NCI-H345 (cell line): ENCODE measurements at regions not wholly inside any gene's neighbourhood (a gene's known extent, or its start where the extent isn't known, plus 50 kb on each side); places are given as distances from the start of the nearest gene placed in this dataset.

Experiments
- DNase-seq: peaks from one replicate; lab custom pipeline; 2025; lab: John Stamatoyannopoulos, UW

DNA sequence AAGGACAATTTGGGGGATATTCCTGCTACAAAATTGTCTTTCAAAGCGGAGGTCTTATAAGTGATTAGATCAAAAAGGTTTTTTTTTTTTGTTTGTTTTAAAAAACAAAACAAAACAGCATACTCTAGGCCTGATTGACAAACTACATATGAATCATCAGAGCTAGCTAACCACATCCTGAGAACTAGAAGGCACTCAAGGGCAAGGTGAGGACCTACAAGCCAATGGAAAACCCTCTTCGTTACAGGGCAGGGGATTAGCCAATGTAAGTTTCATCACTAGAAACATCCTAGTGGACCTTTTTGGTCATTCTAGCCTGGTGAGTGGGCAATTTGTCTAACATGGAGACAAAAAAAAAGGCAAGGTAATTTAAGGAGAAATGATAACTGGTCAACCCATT is 428.6 kb downstream of the RFC3 start:
- no peak for DNase-seq

DNA sequence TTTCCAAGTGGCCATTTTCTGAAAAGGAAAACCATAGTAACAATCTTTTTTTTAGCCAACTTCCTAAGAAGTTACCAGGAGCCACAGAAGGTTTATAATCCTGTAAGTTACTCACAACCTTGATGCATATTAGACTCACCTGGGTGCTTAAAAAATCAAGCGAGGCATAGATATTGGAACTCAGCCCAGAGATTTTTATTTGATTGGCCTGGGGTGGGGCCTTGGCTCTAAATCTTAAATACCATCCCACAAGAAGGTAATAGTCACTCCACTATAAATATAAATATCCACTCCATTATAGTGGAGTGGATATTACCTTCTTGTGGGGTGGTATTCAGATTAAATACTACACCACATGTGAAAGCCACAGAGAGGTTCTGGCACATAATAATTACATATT is 429.6 kb downstream of the RFC3 start:
- DNase-seq, result peak; percentile 24

DNA sequence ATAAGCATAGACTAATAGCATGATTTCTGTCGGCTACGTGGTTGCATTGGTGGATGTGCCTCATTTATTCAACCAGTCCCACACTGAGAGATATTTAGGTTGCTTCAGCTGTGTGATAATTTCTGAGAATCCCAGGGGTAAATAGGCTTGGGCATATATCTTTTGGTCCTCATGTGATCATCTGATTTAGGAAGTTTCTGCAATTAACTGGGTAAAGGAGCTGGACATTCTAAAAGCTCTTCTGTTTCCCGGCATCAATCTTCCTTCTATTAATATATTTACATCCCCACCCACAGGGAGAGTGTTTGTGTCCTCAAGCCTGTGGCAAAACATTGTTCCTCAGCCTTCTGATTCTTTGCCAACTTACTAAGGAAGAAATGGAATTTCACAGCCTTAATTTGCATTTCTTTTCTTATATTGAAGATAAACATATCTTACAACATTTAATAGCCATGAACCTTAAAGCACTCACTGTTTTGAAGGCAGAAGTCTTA is 431.6 kb downstream of the RFC3 start:
- DNase-seq, result no peak

DNA sequence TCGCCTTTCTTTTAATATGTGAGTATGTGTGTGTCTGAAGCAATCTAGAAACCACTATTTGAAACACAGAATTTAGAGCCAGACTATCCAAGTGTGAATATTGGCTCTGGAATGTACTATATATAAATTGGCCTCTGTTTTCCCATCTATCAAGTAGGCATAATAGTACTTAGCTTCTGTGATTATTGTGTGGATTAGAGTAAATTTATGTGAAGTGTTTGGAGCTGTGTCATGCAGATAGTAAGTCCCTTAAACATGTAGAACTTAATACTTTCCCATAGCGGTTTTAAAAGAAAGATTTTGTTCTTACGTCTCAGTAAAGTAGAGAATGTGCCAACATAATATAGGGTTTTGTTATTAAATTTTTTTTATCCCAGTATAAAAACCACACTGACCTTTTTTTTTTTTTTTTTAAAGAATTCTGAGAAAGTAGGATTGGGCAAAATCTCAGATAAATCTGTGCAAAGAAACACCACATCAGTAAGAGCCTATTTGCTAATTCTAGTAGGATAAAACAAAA is 432.3 kb downstream of the RFC3 start:
- DNase-seq, result no peak

DNA sequence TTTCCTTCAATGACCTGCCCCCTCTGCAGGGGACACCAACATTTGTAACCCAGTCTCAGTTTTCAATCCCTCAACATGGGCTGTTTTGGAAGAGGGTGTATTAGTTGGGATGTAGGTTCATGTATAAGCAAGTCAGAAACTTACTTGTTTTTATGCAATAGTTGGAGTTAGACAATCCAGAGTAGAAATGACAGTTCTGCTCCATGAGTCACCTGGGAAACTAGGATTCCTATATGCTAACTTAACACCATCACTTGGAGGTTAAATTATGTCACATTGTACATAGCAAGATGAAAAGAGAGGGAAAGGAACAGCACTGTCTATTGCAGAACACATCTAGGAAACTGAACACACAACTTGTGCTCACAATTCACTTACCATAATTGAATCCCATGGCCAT is 436.4 kb downstream of the RFC3 start:
- DNase-seq, result no peak

DNA sequence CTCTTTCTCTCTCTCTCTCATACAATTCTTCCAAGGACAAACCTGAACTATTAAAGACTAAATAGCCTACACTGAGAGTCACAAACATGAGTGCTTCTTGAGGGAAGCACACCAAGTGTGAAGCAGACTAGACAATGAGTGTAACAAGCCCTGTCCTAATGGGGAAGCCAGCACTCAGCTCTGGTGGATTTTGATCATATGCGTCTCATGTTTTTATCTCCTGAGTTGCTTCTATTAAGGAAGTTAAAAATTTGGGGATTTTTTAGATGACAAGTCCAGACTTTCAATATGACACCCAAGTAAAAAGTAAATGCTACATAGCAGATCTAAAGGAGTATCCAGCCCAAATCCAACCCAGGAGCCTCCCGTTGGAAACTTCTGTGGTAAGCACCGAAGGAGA is 437.8 kb downstream of the RFC3 start:
- DNase-seq, result no peak

DNA sequence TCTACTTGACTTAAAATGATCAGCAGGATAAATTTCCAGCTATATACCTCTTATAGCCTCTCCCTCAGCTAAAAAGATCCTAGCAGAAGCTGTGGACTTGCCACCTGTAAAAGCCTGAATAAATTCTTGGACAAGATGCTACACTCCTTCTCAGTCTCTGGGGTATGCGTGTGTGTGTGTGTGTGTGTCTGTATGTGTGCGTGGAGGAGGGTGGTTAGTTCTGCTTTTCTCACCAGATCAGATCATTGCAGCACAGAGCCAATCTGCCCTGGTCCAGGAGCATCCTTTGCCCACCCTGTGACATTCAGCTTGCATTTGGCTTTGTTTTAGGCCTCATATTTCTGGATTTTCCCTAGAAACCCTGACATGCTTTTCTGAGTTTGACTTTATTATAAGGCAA is 438.3 kb downstream of the RFC3 start:
- no peak for DNase-seq

DNA sequence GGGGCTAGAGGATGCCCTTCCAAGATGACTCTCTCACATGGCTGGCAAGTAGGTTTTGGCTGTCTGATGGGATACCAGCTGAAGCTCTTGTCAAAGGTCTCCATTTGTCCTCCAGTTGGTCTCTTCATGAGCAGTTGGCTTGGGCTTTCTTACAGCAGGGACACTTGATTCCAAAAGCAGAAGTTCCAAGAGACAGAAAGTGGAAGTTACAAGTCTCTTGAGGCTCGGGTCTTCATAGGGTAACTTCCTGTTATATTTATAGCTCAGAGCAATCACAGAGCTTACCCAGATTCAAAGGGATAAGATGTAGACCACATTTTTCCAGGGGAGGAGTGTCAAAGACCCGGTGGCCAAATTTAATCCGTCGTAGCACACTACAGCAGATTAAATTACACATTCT is 440.0 kb downstream of the RFC3 start:
- DNase-seq, result no peak

DNA sequence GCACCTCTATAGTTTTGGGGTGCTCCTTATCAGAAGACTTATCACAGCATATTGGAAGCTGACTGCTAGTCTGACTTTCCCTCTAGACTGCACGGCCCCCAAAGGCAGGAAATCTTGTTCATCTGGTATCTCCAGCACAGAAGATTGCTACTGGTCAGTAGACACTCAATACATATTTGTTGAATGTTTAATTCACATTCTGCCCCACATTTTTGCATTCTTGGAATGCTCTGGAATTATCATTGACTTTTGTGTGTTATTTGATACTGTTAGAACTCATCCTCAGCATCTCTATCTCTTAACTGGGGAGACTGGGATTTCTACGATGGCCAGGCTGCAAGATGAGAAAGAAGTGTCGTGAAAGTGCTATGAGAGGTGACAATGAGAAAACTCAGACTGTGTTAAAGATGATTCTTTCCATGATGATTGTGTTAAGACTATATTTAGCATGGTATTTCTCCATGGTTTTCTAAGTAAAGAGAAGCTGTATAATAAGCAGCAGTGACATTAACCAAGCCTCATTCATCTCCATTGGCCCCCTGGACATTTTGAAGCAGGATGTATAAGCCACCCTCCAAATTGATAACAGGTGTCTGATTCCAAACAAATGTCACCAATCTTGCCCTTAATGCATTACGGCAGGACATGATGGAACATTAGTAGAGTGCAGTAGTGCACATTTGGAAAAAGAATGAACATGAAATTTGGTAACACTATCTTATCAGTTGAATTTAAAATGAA is 440.9 kb downstream of the RFC3 start:
- DNase-seq, result no peak

DNA sequence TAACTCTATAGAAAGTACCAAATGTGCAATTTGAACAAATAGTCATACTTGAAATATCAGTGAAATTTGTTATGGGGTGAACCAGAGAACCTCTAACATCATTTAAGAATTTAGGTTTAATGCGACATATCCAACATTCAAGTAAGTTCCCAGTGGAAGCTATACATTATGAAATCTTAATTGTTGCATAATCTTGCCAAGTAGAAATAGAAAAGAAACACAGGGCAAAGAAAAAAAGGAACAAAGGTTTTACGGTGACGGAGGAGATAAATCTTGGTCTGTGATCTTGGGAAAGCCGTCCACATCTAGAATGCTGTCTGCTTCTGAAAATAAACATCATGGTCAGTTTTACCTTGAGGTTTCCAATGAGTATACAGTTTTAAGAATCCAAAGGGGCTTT is 445.7 kb downstream of the RFC3 start:
- DNase-seq, result no peak

DNA sequence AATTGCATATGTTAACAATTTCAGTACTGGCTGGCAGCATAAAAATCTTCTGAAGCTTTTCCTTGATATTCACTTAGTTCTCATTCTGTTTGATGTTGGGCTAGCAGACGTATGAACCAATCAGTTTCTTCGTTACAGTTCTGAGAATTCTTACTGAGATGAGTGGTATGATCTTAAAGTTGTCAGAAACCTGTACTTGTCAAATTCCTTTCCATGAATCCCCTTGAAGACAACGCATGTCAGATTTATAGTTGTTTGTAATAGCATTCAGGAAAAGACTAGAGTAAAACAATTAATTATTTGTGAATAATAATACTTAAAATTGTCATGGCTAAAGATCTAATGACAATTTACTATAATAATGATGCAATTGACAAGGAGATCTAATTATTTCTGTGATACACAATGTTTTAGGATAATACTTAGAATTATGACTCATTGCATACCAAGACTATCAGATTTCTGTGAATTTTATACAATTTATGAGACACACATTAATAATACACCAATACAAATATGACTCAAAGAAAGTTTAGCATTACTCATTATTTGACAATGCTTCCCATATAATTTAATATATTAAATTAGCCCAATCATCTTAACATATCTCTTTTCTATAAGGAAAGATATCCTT is 447.2 kb downstream of the RFC3 start:
- no peak for DNase-seq

DNA sequence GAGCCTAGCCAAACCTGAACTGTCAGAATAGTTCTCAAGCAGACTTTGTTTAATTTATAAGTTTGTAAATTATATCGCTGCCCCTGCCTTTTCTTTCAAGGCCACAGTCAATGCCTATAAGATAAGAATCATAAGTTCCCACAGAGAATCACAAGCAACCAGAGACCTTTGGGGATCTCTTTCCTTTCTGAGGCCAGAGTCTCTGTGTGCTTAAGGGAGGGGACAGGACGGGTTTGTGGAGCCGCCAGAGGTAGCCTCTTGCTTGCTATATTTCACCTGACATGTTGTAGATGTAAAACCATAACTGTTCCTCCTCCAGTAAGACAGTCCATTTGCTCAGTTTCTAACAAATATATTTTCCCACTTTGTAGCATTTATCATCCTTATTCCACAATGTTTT is 458.8 kb downstream of the RFC3 start:
- DNase-seq, result no peak

DNA sequence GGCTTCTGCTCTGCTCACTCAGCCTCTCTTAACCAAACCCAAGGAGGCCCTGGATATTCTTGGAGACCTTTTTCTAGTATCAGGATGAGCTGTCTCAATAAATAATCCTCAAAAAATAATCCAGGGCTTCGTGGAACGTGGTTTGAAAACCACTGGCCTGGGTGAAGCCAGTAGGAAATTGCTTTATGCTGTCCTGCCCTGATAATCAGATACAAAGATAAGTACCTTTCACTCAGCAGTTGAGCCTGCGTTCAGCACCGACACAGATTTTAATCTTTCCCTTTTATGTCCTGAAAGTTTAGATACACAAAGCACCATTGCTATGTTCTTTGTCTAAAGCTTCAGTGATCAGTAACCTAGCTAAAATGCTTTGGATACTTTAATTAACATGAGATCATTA is 460.0 kb downstream of the RFC3 start:
- no peak for DNase-seq

DNA sequence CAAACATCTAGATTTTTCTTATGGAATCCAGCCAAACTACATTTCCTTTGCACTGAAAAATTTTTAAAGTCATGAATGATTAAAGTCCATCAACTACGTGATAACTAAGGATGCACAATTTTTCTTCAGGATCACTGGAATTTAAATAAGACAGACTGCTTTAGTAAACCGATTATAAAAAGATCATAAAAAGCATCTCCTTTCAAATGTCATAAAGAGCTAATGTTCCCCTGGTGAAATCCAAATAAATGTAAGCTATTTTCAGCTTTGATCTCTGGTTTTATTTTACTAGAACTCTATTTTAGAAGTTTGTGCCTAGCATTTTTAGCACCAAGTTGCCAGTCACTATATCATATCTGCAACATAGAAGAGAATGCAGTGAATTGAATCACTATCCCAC is 460.8 kb downstream of the RFC3 start:
- no peak for DNase-seq

DNA sequence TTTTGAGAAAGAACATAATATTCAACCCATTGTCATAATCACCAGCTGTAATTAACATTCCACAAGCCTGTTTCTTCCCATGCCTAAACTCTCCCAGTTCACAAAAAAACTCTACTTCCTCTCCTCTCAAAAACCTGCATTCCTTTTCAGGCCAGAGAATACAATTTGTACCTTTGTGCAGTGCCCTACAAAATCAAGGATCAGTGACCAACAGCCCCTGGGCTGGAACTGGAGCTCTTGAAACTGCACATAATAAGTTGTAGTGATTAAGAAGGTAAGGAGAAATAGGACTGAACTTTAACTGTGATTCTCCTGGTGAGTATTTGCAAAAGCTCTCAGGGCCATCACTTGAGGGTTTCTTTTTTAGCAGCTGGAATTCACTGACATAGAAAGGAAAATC is 472.7 kb downstream of the RFC3 start:
- no peak for DNase-seq

DNA sequence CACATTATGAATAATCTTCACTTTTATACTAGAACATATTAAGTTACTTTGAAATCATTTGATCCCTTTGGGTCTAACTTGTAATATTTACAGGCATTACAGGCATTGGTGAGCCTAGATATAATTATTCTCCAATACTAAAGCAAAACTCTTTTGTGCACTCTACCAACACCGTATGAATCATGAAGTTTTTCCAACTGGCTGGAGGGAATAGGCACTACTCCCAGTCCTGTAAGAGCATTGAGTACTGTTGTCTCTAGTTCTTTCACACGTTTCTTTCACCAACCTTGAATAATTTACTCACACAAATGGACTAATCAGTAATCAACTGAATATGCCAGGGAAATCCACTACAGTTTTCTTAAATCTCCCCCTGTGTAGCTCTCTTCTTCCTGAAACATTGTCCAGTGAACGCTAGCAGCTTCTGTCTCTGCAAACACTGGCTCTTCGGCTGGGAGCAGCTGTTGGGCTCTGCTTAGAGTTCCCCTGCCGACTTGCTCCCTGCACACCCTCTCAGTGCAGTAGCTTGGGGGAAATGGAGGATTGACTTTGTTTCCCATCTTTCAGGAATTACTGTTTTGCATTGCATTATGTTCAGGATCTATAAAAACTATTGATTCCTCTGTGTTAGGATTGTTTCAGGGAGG is 476.7 kb downstream of the RFC3 start:
- peak; percentile 14 for DNase-seq

DNA sequence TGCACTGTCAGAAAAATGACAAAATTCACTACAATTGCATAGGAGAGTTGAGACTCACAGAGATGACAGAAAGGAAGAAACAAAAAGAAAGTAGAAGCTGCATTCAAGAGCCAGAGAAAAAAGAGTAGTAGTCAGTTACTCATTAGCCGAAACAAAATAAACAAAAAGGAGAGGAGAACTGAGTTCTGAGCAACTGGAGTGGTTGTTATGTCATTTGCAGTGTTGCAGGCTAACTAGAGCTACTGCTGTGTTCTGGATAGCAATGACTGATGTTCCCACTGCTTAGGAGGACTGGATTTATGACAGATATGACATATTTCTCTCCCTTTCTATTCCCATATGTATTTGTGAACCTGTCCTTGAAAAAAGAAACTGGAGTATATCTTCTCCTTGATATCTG is 482.6 kb downstream of the RFC3 start:
- peak; percentile 5 for DNase-seq

DNA sequence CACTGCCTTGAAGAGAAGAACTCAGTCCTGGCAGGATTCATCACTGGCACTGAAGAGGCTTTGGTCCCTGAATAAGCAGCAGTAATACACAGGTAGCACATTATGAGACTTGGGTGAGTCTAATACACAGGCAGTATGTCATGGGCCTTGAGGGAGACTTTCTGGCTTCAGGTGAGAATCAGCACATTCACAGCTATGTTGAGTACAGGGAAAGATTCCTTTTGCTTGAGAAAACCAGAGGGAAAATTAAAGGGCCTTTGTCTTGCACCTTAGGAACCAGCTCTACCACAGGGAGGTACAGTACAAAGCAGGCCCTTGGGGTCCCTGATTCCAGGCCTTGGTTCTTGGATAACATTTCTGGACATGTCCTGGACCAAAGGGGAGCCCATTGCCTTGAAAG is 484.6 kb downstream of the RFC3 start:
- DNase-seq, result no peak

DNA sequence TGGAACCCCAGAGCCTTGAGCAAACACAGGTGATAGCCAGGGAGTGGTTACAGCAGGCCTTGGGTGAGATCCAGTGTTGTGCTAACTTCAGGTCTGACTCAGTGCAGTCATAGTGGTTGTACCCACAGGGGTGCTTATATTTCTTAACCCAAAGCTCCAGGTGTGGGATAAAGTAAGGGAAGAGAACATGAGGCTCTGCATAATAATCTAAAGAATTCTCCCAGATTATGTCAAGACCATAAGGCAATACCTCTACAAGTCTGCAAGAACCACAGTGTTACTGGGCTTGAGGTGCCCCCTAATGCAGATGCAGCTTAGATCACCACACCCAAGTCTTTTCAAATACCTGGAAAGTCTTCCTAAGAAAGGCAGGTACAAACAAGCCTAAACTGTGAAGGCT is 485.4 kb downstream of the RFC3 start:
- DNase-seq, result no peak

DNA sequence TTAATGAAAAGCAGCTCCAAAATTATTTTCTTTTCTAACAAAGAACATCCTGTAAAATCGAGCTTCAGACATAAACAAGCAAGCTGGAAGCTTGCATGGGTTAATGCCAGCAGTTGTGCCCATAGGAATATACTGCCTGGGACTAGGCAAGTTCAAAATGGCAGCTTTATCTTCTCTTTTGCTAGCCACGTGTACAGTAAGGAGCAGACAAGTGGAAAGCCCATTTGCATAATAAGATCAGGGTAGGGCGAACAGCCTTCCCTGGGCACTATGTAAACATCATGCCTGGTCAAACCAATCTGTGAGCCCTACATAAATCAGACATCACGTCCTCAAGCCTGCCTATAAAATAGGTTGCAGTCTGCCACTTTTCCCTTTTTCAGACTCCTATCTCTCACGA is 489.7 kb downstream of the RFC3 start:
- DNase-seq, result no peak

DNA sequence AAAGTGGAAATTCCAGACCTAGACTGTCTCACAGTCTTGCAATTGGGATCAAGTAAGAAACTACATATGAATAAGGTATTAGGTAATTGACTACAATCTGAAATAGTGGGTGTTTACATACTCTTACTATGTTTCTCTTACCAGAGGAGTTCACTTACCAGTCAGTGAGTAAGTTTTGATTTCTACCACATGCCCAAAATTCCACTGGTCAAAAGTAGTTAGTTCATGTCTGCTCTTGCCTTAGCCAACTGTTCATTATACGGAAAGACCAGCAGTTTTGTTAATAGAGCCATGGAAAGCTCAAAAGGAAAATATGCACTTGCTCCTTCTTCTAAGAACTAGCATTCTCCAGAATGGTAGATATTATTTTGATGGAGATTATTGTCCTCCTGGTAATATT is 490.8 kb downstream of the RFC3 start:
- DNase-seq, result no peak

DNA sequence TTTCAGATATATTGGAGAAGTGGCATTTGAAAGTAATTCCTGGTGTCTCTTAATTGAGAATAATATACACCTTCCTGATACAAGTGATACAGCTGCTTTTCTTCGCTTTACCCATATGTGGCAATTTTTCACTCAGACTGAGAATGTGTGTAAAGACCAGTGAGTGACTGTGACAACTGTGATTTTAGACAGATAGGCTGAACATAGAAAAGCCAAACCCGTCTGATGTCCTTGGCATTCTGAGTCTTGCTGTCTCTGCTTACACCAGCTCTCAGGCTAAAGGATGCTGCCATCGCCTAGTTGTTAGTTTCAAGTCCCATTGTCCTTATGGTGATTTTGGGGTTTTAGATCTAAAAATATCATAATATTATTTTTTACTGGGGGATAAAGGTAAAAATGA is 492.6 kb downstream of the RFC3 start:
- DNase-seq, result no peak

DNA sequence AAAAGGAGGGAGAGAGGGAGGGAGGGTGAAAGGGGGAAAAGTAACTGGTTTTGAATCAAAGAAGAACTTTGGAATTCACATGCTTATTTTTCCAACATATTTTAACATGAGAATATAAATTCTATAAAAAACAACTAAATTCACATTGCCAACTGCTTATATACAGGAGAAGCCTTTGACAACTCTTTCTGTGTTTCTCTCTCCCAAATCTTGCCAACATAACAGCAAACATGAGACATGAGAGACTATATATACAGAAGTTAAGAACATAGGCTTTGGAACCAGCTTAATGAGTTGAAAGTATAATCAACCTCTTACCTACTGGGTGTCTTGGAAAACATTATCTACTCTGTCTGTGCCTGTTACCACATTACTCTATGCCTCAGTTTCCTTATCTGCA is 493.3 kb downstream of the RFC3 start:
- DNase-seq, result no peak
